ENCODE measurements at regions not wholly inside any gene's neighbourhood (a gene's known extent, or its start where the extent isn't known, plus 50 kb on each side); places are given as distances from the start of the nearest gene placed in this dataset.

- H3K9me3 ChIP-seq, result no peaks in the 10 kb centered on the region
- DNase-seq, result no peak
- no peak for TF ChIP-seq CTCF (IDR thresholded peaks at IDR 0.05; ENCODE audit: low read depth, low read length)
- no peak overlapping the region for H3K4me3 ChIP-seq (ENCODE audit: low read depth, low read length)
- no peaks in the 10 kb centered on the region for H3K27me3 ChIP-seq
- H3K4me1 ChIP-seq, result no peaks in the 10 kb centered on the region
- H3K36me3 ChIP-seq, result no peaks in the 10 kb centered on the region
Observed at GRCh38 chr4:23986270-23986669, 96.4 kb upstream of the PPARGC1A start.

- Histone ChIP-seq H3K4me3 (ENCODE audit: low read depth, low read length) (no peak overlapping the region), H3K9me3 (no peaks in the 10 kb centered on the region), H3K27me3 (no peaks in the 10 kb centered on the region), H3K4me1 (no peaks in the 10 kb centered on the region), H3K36me3 (no peaks in the 10 kb centered on the region)
- DNase-seq, result no peak
- TF ChIP-seq CTCF (IDR thresholded peaks at IDR 0.05; ENCODE audit: low read depth, low read length), result no peak
Observed at GRCh38 chr4:23981328-23981727, 91.5 kb upstream of the PPARGC1A start.

- Histone ChIP-seq H3K4me1 (no peaks in the 10 kb centered on the region), H3K9me3 (no peaks in the 10 kb centered on the region), H3K36me3 (no peaks in the 10 kb centered on the region), H3K27me3 (no peaks in the 10 kb centered on the region), H3K4me3 (ENCODE audit: low read depth, low read length) (no peak overlapping the region)
- TF ChIP-seq CTCF (IDR thresholded peaks at IDR 0.05; ENCODE audit: low read depth, low read length), result no peak
- DNase-seq, result no peak
Observed at GRCh38 chr4:23979534-23979933, 89.7 kb upstream of the PPARGC1A start.

- H3K4me1 ChIP-seq, result no peaks in the 10 kb centered on the region
- no peak overlapping the region for H3K4me3 ChIP-seq (ENCODE audit: low read depth, low read length)
- no peaks in the 10 kb centered on the region for H3K36me3 ChIP-seq
- no peaks in the 10 kb centered on the region for H3K27me3 ChIP-seq
- no peaks in the 10 kb centered on the region for H3K9me3 ChIP-seq
- no peak for TF ChIP-seq CTCF (IDR thresholded peaks at IDR 0.05; ENCODE audit: low read depth, low read length)
- no peak for DNase-seq
Observed at GRCh38 chr4:23978002-23978401, 88.2 kb upstream of the PPARGC1A start.

- no peaks in the 10 kb centered on the region for H3K9me3 ChIP-seq
- no peaks in the 10 kb centered on the region for H3K27me3 ChIP-seq
- no peak overlapping the region for H3K4me3 ChIP-seq (ENCODE audit: low read depth, low read length)
- no peaks in the 10 kb centered on the region for H3K4me1 ChIP-seq
- H3K36me3 ChIP-seq, result no peaks in the 10 kb centered on the region
- TF ChIP-seq CTCF (IDR thresholded peaks at IDR 0.05; ENCODE audit: low read depth, low read length), result no peak
- no peak for DNase-seq
Observed at GRCh38 chr4:23976423-23976822, 86.6 kb upstream of the PPARGC1A start.

- no peak for TF ChIP-seq CTCF (IDR thresholded peaks at IDR 0.05; ENCODE audit: low read depth, low read length)
- H3K36me3 ChIP-seq, result no peaks in the 10 kb centered on the region
Observed at GRCh38 chr4:23973308-23973855, 83.5 kb upstream of the PPARGC1A start.

More at GRCh38 chr4:23973308-23973855, 83.5 kb upstream of the PPARGC1A start:
- Histone ChIP-seq H3K9me3 (no peaks in the 10 kb centered on the region), H3K4me1 (no peaks in the 10 kb centered on the region), H3K27me3 (no peaks in the 10 kb centered on the region), H3K4me3 (ENCODE audit: low read depth, low read length) (no peak overlapping the region)
- no peak for DNase-seq

Measured in BE2C (cell line).